ENCODE measurements at regions not wholly inside any gene's neighbourhood (a gene's known extent, or its start where the extent isn't known, plus 50 kb on each side); places are given as distances from the start of the nearest gene placed in this dataset.

GRCh38 chr3:31358473-31359070, 174.2 kb upstream of the STT3B start (continued):
- TF ChIP-seq REST (IDR thresholded peaks at IDR 0.05; ENCODE audit: low read depth) = no peak
- no peak for TF ChIP-seq ZBTB33 (IDR thresholded peaks at IDR 0.05; ENCODE audit: extremely low read depth, insufficient replicate concordance, low read length)
- no peak for TF ChIP-seq ELF1 (IDR thresholded peaks at IDR 0.05; ENCODE audit: borderline replicate concordance, low read depth)

- no peak overlapping the region for H3K27ac ChIP-seq (ENCODE audit: low read depth, low read length)
- intact Hi-C loops (cut with micrococcal nuclease) = no loop called here
- DNase-seq (ENCODE audit: low read depth, low spot score) = peak; percentile 12
- CTCF ChIA-PET = no interaction called here
- ATAC-seq = peak; percentile 84
- POLR2A ChIA-PET = no interaction called here
- peak overlapping the region in 1 of 2 experiments; percentile 22; a peak in 1 of 4 replicates for H3K4me3 ChIP-seq (replicated peaks in 1 of 2; ENCODE audit: low read depth in 1 of 2, low read length in 2 of 2)
- H3K9me2 ChIP-seq (ENCODE audit: insufficient read depth) = no peaks in the 10 kb centered on the region
- no peaks in the 10 kb centered on the region for H3K36me3 ChIP-seq (ENCODE audit: control insufficient read depth in 1 of 2, insufficient read depth in 2 of 2, low read length in 2 of 2)
- H3K27me3 ChIP-seq (ENCODE audit: insufficient read depth, low read length) = no peaks in the 10 kb centered on the region
- H3K4me2 ChIP-seq (ENCODE audit: low read length) = peak overlapping the region; percentile 63
- RAD21 ChIA-PET (ENCODE audit: low non-redundant PET in 1 of 2, low total read pairs in 2 of 2, uncharacterized antibody in 2 of 2, unreplicated experiment in 2 of 2) = no interaction called here
- H3K9me3 ChIP-seq (ENCODE audit: control insufficient read depth in 1 of 2, insufficient read depth in 1 of 2, low read depth in 1 of 2, low read length in 2 of 2) = no peaks in the 10 kb centered on the region
- H4K20me1 ChIP-seq (ENCODE audit: insufficient read depth) = no peaks in the 10 kb centered on the region
- no TSS peak for BruUV-seq (replicated peaks)
- H3K9ac ChIP-seq (ENCODE audit: low read length) = no peak overlapping the region; the same call in 1 of the 2 replicates
- H2AFZ ChIP-seq (ENCODE audit: low read depth, low read length, poor library complexity, severe bottlenecking) = peak overlapping the region; percentile 80
- H3K4me1 ChIP-seq (ENCODE audit: control insufficient read depth in 1 of 2, insufficient read depth in 2 of 2, low read length in 2 of 2) = peaks cover 3 to 34% of the 10 kb centered on the region in 2 experiments; a peak in 3 of 4 replicates
- no peaks in the 10 kb centered on the region for H3K79me2 ChIP-seq (ENCODE audit: insufficient read depth, low read length)
- TF ChIP-seq RAD21 (IDR thresholded peaks at IDR 0.05; ENCODE audit: low read depth) (no peak), EZH2 (IDR thresholded peaks at IDR 0.05) (no peak), FOSL1 (IDR thresholded peaks at IDR 0.05; ENCODE audit: low read depth) (0 out of 2 replicates have a peak, but pooled peaks have one; percentile 6), ATF3 (IDR thresholded peaks at IDR 0.05) (no peak), EZH2phosphoT487 (IDR thresholded peaks at IDR 0.05; ENCODE audit: borderline replicate concordance) (no peak)
Observed at GRCh38 chr3:31361371-31362273, 171.1 kb upstream of the STT3B start.

Measured in HCT116 (cell line).